Neuronal stem cell (in vitro differentiated cells): ENCODE measurements at regions not wholly inside any gene's neighbourhood (a gene's known extent, or its start where the extent isn't known, plus 50 kb on each side); places are given as distances from the start of the nearest gene placed in this dataset.

Source experiments
- DNase-seq: peaks from one replicate; pipeline ENCODE4 v3.0.0-alpha.2; 2013; ENCODE audit warnings: low spot score
- H2AFZ ChIP-seq: one replicate; pipeline ENCODE4 v1.6.1; 2013; ENCODE audit warnings: mild to moderate bottlenecking, low read length, inconsistent platforms
- H2AK5ac ChIP-seq: 2 replicates; pipeline ENCODE4 v1.6.1; 2013; ENCODE audit warnings: low read depth, mild to moderate bottlenecking, inconsistent platforms, low read length, moderate library complexity, mixed read lengths
- H2BK120ac ChIP-seq: 2 replicates; pipeline ENCODE4 v1.6.1; 2013; ENCODE audit warnings: low read depth, mild to moderate bottlenecking, inconsistent platforms, low read length, moderate library complexity, mixed read lengths
- H2BK12ac ChIP-seq: one replicate; pipeline ENCODE4 v1.6.1; 2013; ENCODE audit warnings: low read length, inconsistent platforms
- H2BK15ac ChIP-seq: 2 replicates; pipeline ENCODE4 v1.6.1; 2013; ENCODE audit warnings: mild to moderate bottlenecking, low read length, inconsistent platforms, mixed read lengths
- H2BK5ac ChIP-seq: one replicate; pipeline ENCODE4 v1.6.1; 2013; ENCODE audit warnings: inconsistent platforms, mild to moderate bottlenecking, low read length, moderate library complexity
- H3K14ac ChIP-seq: one replicate; pipeline ENCODE4 v1.6.1; 2013; ENCODE audit warnings: low read length, inconsistent platforms
- H3K18ac ChIP-seq: 2 replicates; pipeline ENCODE4 v1.6.1; 2013; ENCODE audit warnings: low read length, inconsistent platforms
- H3K23ac ChIP-seq: 2 replicates; pipeline ENCODE4 v1.6.1; 2013; ENCODE audit warnings: low read depth, mild to moderate bottlenecking, mixed read lengths, low read length, inconsistent platforms; ENCODE audit not compliant: poor library complexity
- H3K27ac ChIP-seq: replicated peaks from 3 replicates; pipeline ENCODE4 v1.5.1; 2013; ENCODE audit warnings: low read length, inconsistent platforms
- H3K27me3 ChIP-seq, 3 experiments: 2 replicates each; pipeline ENCODE4 v1.6.1; 2013; ENCODE audit warnings: low read length in 3 of 3, mild to moderate bottlenecking in 2 of 3, inconsistent platforms in 1 of 3, low read depth in 1 of 3, mixed read lengths in 1 of 3, moderate library complexity in 1 of 3; ENCODE audit not compliant: control insufficient read depth in 3 of 3, insufficient read depth in 3 of 3
- H3K36me3 ChIP-seq, 2 donors: replicated peaks in 1 of 2; 2 replicates each; pipeline ENCODE4 v1.6.1; 2013; ENCODE audit warnings: low read length in 2 of 2; ENCODE audit not compliant: control insufficient read depth in 2 of 2, insufficient read depth in 2 of 2
- H3K4ac ChIP-seq: 2 replicates; pipeline ENCODE4 v1.6.1; 2013; ENCODE audit warnings: inconsistent platforms, mild to moderate bottlenecking, low read length, moderate library complexity
- H3K4me1 ChIP-seq, 2 donors: 1 replicate in 1 of 2; 2 replicates in 1 of 2; pipeline ENCODE4 v1.6.1; 2013; ENCODE audit warnings: low read length in 2 of 2, low read depth in 1 of 2; ENCODE audit not compliant: control insufficient read depth in 2 of 2, insufficient read depth in 1 of 2
- H3K4me2 ChIP-seq: one replicate; pipeline ENCODE4 v1.6.1; 2013; ENCODE audit warnings: mild to moderate bottlenecking, low read length, inconsistent platforms; ENCODE audit not compliant: insufficient read depth, poor library complexity, severe bottlenecking
- H3K4me3 ChIP-seq, 2 donors: 2 replicates each; pipeline ENCODE4 v1.5.1; 2013; ENCODE audit warnings: low read length in 2 of 2, mild to moderate bottlenecking in 2 of 2, inconsistent platforms in 1 of 2, moderate library complexity in 1 of 2
- H3K79me1 ChIP-seq: one replicate; pipeline ENCODE4 v1.6.1; 2013; ENCODE audit warnings: low read depth, mild to moderate bottlenecking, inconsistent platforms, low read length, moderate library complexity
- H3K9ac ChIP-seq: one replicate; pipeline ENCODE4 v1.6.1; 2013; ENCODE audit warnings: mild to moderate bottlenecking, low read depth, low read length, inconsistent platforms; ENCODE audit not compliant: poor library complexity
- H3K9me3 ChIP-seq, 2 donors: replicated peaks in 1 of 2; 2 replicates each; pipeline versions ENCODE3 to v1.6.1; 2013; ENCODE audit warnings: low read length in 2 of 2, mild to moderate bottlenecking in 2 of 2, inconsistent platforms in 1 of 2, low read depth in 1 of 2, mixed read lengths in 1 of 2, moderate library complexity in 1 of 2; ENCODE audit not compliant: control insufficient read depth in 2 of 2, insufficient read depth in 1 of 2
- H4K8ac ChIP-seq: one replicate; pipeline ENCODE4 v1.6.1; 2013; ENCODE audit warnings: low read depth, mild to moderate bottlenecking, inconsistent platforms, low read length, moderate library complexity
- H4K91ac ChIP-seq: one replicate; pipeline ENCODE4 v1.6.1; 2013; ENCODE audit warnings: low read length, low read depth, mild to moderate bottlenecking, inconsistent platforms; ENCODE audit not compliant: poor library complexity
- WGBS, 2 donors: extraction: QIAGEN DNeasy Blood & Tissue Kit; methylation state at CpG; one replicate each; pipeline ENCODE4 v1.1.7; 2013; ENCODE audit warnings: missing lambda C conversion rate in 2 of 2, mixed read lengths in 1 of 2; ENCODE audit not compliant: insufficient read length in 2 of 2, insufficient replicate concordance in 1 of 2; ENCODE audit errors: extremely low coverage in 2 of 2; 5-methylcytosine and 5-hydroxymethylcytosine counted together

DNA sequence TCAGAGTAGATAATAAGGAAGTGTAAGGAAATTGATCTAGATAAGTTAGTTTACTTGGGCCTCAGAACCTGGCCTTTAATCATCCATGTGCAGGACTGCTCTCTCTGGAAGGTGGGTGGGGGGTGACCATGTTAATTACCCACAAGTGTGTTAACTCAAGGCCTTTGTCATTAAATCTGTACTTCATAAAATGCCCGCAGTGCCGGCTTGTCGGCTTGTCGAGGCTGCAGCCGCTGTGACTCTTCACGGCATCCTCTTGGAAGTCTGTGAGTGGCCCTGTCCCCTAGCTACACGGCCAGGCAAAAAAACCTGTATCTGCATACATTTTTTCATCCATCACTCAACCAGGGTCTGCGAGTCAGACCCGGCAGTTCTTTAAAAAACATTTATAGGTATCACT lies 70.9 kb upstream of the ASCC3 start:
- H3K9me3 ChIP-seq = no peaks in the 10 kb centered on the region
- H4K91ac ChIP-seq = no peak overlapping the region
- H3K79me1 ChIP-seq = no peaks in the 10 kb centered on the region
- H3K4ac ChIP-seq = no peak overlapping the region
- H2BK120ac ChIP-seq = no peak overlapping the region
- H2BK5ac ChIP-seq = no peak overlapping the region
- no peak overlapping the region for H2AK5ac ChIP-seq
- H2AFZ ChIP-seq = no peak overlapping the region
- WGBS, 2 donors = no CpG with 5 or more reads among the region's 9 CpGs
- no peak overlapping the region for H3K4me2 ChIP-seq
- H3K9ac ChIP-seq = no peak overlapping the region
- no peak overlapping the region for H2BK12ac ChIP-seq
- H3K27me3 ChIP-seq = no peaks in the 10 kb centered on the region
- no peaks in the 10 kb centered on the region for H3K4me1 ChIP-seq
- no peak for DNase-seq
- H3K27ac ChIP-seq = no peak overlapping the region
- H3K14ac ChIP-seq = no peak overlapping the region
- H4K8ac ChIP-seq = no peak overlapping the region
- no peak overlapping the region for H3K18ac ChIP-seq
- no peak overlapping the region for H3K4me3 ChIP-seq
- H2BK15ac ChIP-seq = no peak overlapping the region
- H3K36me3 ChIP-seq = no peaks in the 10 kb centered on the region
- no peak overlapping the region for H3K23ac ChIP-seq

DNA sequence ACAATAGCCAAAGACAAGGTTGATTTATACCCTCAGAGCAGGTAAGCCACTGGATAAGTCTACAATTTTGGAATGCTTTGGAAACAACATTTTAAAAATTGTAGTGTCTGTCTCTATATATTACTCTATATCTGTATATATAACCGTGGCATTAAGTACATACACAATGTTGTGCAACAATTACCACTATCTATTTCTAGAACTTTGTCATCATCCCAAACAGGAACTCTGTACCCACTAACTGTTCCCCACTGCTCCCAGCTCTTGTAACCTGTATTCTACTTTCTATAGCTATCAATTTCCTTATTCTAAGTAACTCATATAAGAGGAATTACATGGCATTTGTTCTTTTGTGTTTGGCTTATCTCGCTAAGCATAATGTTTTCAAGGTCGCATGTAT lies 78.2 kb upstream of the ASCC3 start:
- Histone ChIP-seq H4K91ac (no peak overlapping the region), H3K27me3 (no peaks in the 10 kb centered on the region), H2AK5ac (no peak overlapping the region), H3K9me3 (no peaks in the 10 kb centered on the region), H3K18ac (no peak overlapping the region), H4K8ac (no peak overlapping the region), H3K23ac (no peak overlapping the region), H2BK5ac (no peak overlapping the region), H3K4ac (no peak overlapping the region), H3K36me3 (no peaks in the 10 kb centered on the region), H3K27ac (no peak overlapping the region), H3K14ac (no peak overlapping the region), H3K4me2 (no peak overlapping the region), H3K4me3 (no peak overlapping the region), H3K79me1 (no peaks in the 10 kb centered on the region), H2AFZ (no peak overlapping the region), H3K4me1 (no peaks in the 10 kb centered on the region), H3K9ac (no peak overlapping the region), H2BK12ac (no peak overlapping the region), H2BK15ac (no peak overlapping the region), H2BK120ac (no peak overlapping the region)
- no CpG with 5 or more reads among the region's 3 CpGs for WGBS, 2 donors
- no peak for DNase-seq

DNA sequence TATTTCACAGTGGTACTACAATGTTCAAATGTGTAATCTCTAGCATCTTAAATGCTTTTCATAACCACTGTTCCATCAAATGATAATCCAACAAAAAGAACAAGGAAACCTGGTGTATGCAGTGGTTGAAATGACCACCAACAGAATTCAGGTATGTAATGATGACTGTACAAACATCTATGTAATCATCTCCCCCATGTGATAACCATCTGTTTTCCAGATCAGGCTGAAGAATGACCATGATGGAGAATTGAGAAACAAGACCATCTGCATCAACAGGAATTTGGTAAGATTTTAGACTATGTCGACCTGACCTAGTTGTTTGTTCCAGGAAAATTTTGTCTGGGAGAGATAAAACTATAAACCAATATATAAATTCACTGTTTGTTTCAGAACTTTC lies 81.3 kb upstream of the ASCC3 start:
- H4K8ac ChIP-seq = no peak overlapping the region
- no peak overlapping the region for H2BK12ac ChIP-seq
- no peaks in the 10 kb centered on the region for H3K9me3 ChIP-seq
- no peak overlapping the region for H2AFZ ChIP-seq
- H3K18ac ChIP-seq = no peak overlapping the region
- no peaks in the 10 kb centered on the region for H3K4me1 ChIP-seq
- H2BK5ac ChIP-seq = no peak overlapping the region
- no peak overlapping the region for H3K23ac ChIP-seq
- no peak overlapping the region for H3K14ac ChIP-seq
- no peak overlapping the region for H3K4ac ChIP-seq
- no peak overlapping the region for H3K4me2 ChIP-seq
- H3K9ac ChIP-seq = no peak overlapping the region
- no peaks in the 10 kb centered on the region for H3K36me3 ChIP-seq
- H2BK15ac ChIP-seq = no peak overlapping the region
- H3K4me3 ChIP-seq = no peak overlapping the region
- no peaks in the 10 kb centered on the region for H3K27me3 ChIP-seq
- DNase-seq = no peak
- H2BK120ac ChIP-seq = no peak overlapping the region
- H4K91ac ChIP-seq = no peak overlapping the region
- no peak overlapping the region for H2AK5ac ChIP-seq
- H3K27ac ChIP-seq = no peak overlapping the region
- no peaks in the 10 kb centered on the region for H3K79me1 ChIP-seq
- no CpG with 5 or more reads among the region's 1 CpG for WGBS, 2 donors

DNA sequence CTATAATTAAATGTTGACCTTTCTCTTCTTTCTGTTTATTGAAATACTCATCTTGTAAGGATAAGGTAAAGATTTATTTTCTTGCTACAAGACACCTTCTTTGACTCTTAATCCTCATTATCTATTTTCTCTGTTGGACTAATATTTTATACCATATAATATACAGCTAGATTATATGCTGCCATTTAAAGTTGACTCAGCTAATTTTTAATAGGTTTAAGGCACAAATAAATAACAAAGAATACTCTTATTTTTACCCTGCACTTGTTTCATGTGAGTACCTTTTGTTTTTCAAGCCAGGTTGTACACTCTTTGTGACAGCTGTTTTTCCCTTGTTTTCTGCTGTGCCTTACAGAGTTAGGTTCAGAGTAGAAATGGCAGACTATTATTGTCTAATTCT lies 83.9 kb upstream of the ASCC3 start:
- no peak overlapping the region for H3K18ac ChIP-seq
- no peaks in the 10 kb centered on the region for H3K9me3 ChIP-seq
- no peak overlapping the region for H3K4me2 ChIP-seq
- H3K4me3 ChIP-seq = no peak overlapping the region
- no peak overlapping the region for H3K14ac ChIP-seq
- no peaks in the 10 kb centered on the region for H3K27me3 ChIP-seq
- H3K4me1 ChIP-seq = no peaks in the 10 kb centered on the region
- no peak for DNase-seq
- no peak overlapping the region for H2BK120ac ChIP-seq
- H2AK5ac ChIP-seq = no peak overlapping the region
- H3K79me1 ChIP-seq = no peaks in the 10 kb centered on the region
- H3K23ac ChIP-seq = no peak overlapping the region
- no peak overlapping the region for H2AFZ ChIP-seq
- H3K27ac ChIP-seq = no peak overlapping the region
- H2BK15ac ChIP-seq = no peak overlapping the region
- H3K9ac ChIP-seq = no peak overlapping the region
- no peak overlapping the region for H4K91ac ChIP-seq
- H4K8ac ChIP-seq = no peak overlapping the region
- H2BK12ac ChIP-seq = no peak overlapping the region
- H3K36me3 ChIP-seq = no peaks in the 10 kb centered on the region
- no peak overlapping the region for H2BK5ac ChIP-seq
- H3K4ac ChIP-seq = no peak overlapping the region
